GM23248 (cell line): ENCODE measurements at regions not wholly inside any gene's neighbourhood (a gene's known extent, or its start where the extent isn't known, plus 50 kb on each side); places are given as distances from the start of the nearest gene placed in this dataset.

Source experiments
- EZH2 ChIP-seq: fragments of 200-600 bp; sonication (generic); IDR thresholded peaks from 2 replicates; pipeline ENCODE4 v1.6.1; 2018; ENCODE audit warnings: antibody characterized with exemption, mild to moderate bottlenecking; ENCODE audit not compliant: insufficient read depth, poor library complexity, severe bottlenecking
- EZH2phosphoT487 ChIP-seq: fragments of 200-600 bp; sonication (generic); IDR thresholded peaks from 2 replicates; pipeline ENCODE4 v1.6.1; 2018; ENCODE audit warnings: antibody characterized with exemption, moderate library complexity, mild to moderate bottlenecking, low read depth; ENCODE audit not compliant: insufficient read depth

- TF ChIP-seq EZH2phosphoT487 (no peak), EZH2 (no peak)
Observed at GRCh38 chr10:21337171-21337792, 188.2 kb downstream of the SKIDA1 start.
